Keratinocyte (primary cell): ENCODE measurements at regions not wholly inside any gene's neighbourhood (a gene's known extent, or its start where the extent isn't known, plus 50 kb on each side); places are given as distances from the start of the nearest gene placed in this dataset.
A peak's percentile ranks its signal among the peaks of the same experiment; 100 is the strongest.

Experiments
- DNase-seq: peaks from one replicate; pipeline ENCODE4 v3.0.0-alpha.2; 2011; ENCODE audit warnings: low read depth, missing footprints, low spot score
- FAIRE-seq: peaks from 2 replicates; lab custom pipeline; 2011; peaks lifted over from hg19 to GRCh38; lab: Jason Lieb, UNC
- H2AFZ ChIP-seq: 2 replicates; pipeline ENCODE4 v1.6.0; 2012; ENCODE audit warnings: low read length, control low read depth, inconsistent platforms; ENCODE audit not compliant: control insufficient read depth
- H3K27ac ChIP-seq: 2 replicates; pipeline ENCODE4 v1.5.1; 2011; ENCODE audit warnings: low read length; ENCODE audit not compliant: control insufficient read depth, insufficient read depth
- H3K27me3 ChIP-seq: 3 replicates; pipeline ENCODE4 v1.6.0; 2011; ENCODE audit warnings: low read length; ENCODE audit not compliant: control insufficient read depth, insufficient read depth; ENCODE audit errors: extremely low read depth
- H3K36me3 ChIP-seq, 2 experiments: 2 replicates in 1 of 2; 3 replicates in 1 of 2; pipeline ENCODE4 v1.5.1; 2011; ENCODE audit warnings: low read length in 2 of 2, mild to moderate bottlenecking in 1 of 2; ENCODE audit not compliant: control insufficient read depth in 2 of 2, insufficient read depth in 2 of 2; ENCODE audit errors: extremely low read depth in 1 of 2
- H3K4me1 ChIP-seq: 3 replicates; pipeline ENCODE4 v1.5.1; 2011; ENCODE audit warnings: low read length; ENCODE audit not compliant: control insufficient read depth, insufficient read depth; ENCODE audit errors: extremely low read depth
- H3K4me2 ChIP-seq: 3 replicates; pipeline ENCODE4 v1.6.0; 2011; ENCODE audit warnings: low read depth, low read length; ENCODE audit not compliant: control insufficient read depth, insufficient read depth; ENCODE audit errors: extremely low read depth
- H3K4me3 ChIP-seq, 3 experiments: fragments of 200-600 bp in 1 of 3; sonication (generic) in 1 of 3; 2 replicates in 2 of 3; 3 replicates in 1 of 3; pipeline ENCODE4 v1.5.1; 2011 to 2016; ENCODE audit warnings: low read length in 3 of 3, mild to moderate bottlenecking in 3 of 3, control low read depth in 2 of 3, inconsistent platforms in 1 of 3, low read depth in 1 of 3, mixed read lengths in 1 of 3, mixed run types in 1 of 3, moderate library complexity in 1 of 3; ENCODE audit not compliant: control insufficient read depth in 2 of 3, insufficient read depth in 2 of 3; ENCODE audit errors: extremely low read depth in 1 of 3
- H3K79me2 ChIP-seq: 2 replicates; pipeline ENCODE4 v1.6.0; 2012; ENCODE audit warnings: low read length; ENCODE audit not compliant: control insufficient read depth, insufficient read depth
- H3K9ac ChIP-seq: 3 replicates; pipeline ENCODE4 v1.6.0; 2011; ENCODE audit warnings: low read length; ENCODE audit not compliant: control insufficient read depth, insufficient read depth; ENCODE audit errors: extremely low read depth
- H3K9me1 ChIP-seq: 3 replicates; pipeline ENCODE4 v1.6.0; 2011; ENCODE audit warnings: low read length; ENCODE audit not compliant: control insufficient read depth, insufficient read depth; ENCODE audit errors: extremely low read depth
- H3K9me3 ChIP-seq: 2 replicates; pipeline ENCODE4 v1.5.1; 2012; ENCODE audit warnings: low read depth, low read length; ENCODE audit not compliant: control insufficient read depth
- H4K20me1 ChIP-seq: 3 replicates; pipeline ENCODE4 v1.6.0; 2011; ENCODE audit warnings: low read length; ENCODE audit not compliant: control insufficient read depth, insufficient read depth; ENCODE audit errors: extremely low read depth
- CTCF ChIP-seq, 3 experiments: IDR thresholded peaks in 1 of 3; conservative IDR thresholded peaks in 1 of 3; optimal IDR thresholded peaks in 1 of 3; 2 replicates in 2 of 3; 3 replicates in 1 of 3; pipeline versions ENCODE3 to v1.5.1; 2011; ENCODE audit warnings: low read length in 3 of 3, mild to moderate bottlenecking in 3 of 3, moderate library complexity in 2 of 3, control low read depth in 1 of 3, inconsistent platforms in 1 of 3; ENCODE audit not compliant: insufficient read depth in 2 of 3; ENCODE audit errors: extremely low read depth in 1 of 3
- EZH2 ChIP-seq: IDR thresholded peaks from one replicate; pipeline ENCODE4 v1.6.1; 2012; ENCODE audit warnings: inconsistent platforms, mild to moderate bottlenecking, low read length, moderate library complexity
- dilution Hi-C: fragments of 300-500 bp; cut with MboI; formaldehyde crosslinking; loops from one replicate; pipeline ENCODE4 v1.7.0; 2020; ENCODE audit warnings: low sequenced_read_pairs; ENCODE audit not compliant: extremely low pct_ligation_motif_present

DNA sequence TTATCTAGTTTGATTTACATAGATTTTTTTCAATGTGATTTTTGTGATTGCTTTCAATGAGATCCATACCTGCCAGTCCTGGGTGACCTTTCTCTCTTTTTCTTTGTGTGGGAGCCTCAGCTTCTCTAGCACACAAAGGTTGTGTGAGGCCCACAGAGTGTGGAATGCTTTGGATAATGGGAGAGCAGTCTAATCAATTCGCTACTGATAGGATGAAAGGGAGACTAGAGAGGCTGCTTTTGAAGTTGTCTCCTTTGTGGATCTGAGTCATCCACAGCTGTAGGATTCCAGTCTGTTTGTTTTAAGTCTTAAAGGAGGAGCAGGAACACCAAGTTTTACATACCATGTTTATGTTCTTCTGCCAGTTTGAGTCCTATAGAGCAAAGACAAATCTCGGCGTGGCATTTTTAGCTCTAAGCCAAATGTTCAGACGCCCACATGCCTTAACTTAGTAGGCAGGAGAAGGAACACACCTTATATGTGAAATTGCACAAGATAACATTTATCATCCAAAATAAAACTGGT is 330.0 kb downstream of the ARL4A start:
- peak overlapping the region; percentile 86 for H2AFZ ChIP-seq
- H3K9ac ChIP-seq: peak overlapping the region; percentile 42

DNA sequence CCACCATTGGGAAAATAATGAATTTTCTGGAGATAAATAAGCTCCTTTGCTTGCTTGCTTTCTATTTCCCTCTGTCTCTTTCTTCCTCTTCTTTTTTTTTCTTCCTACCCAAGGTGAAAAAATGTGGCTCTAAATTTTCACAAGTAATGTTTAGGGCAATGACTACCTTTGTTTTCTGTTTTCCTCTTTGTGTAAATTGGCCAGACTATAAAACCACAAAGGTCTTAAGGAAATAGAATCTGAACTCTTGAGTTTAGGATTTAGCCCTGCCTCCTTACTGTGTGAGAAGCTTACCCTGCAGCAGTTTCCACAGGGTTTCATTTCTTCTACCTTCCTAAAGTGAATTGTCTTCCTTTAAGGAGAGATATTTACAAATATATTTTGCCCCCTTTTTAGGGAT is 330.4 kb downstream of the ARL4A start:
- Histone ChIP-seq H3K9me1 (no peaks in the 10 kb centered on the region), H4K20me1 (no peaks in the 10 kb centered on the region), H3K4me3 (peak overlapping the region in 2 of 3 experiments; percentile 4 to 61), H3K9me3 (no peaks in the 10 kb centered on the region), H3K27ac (peak overlapping the region; percentile 70), H3K36me3 (no peaks in the 10 kb centered on the region), H3K4me2 (peak overlapping the region; percentile 86), H3K27me3 (no peaks in the 10 kb centered on the region), H2AFZ (peak overlapping the region; percentile 86), H3K4me1 (peaks cover 17% of the 10 kb centered on the region), H3K79me2 (no peaks in the 10 kb centered on the region), H3K9ac (peak overlapping the region; percentile 42)
- dilution Hi-C loops: no loop called here
- DNase-seq: no peak
- FAIRE-seq: no peak
- TF ChIP-seq CTCF (optimal IDR thresholded peaks at IDR 0.05 in 1 of 3, IDR thresholded peaks at IDR 0.05 in 1 of 3, conservative IDR thresholded peaks at IDR 0.05 in 1 of 3; ENCODE audit: extremely low read depth in 1 of 3, insufficient read depth in 2 of 3, low read length in 3 of 3) (no peak), EZH2 (no peak)

More for the DNA sequence above, 330.0 kb downstream of the ARL4A start:
- peak overlapping the region in 2 of 3 experiments; percentile 4 to 61 for H3K4me3 ChIP-seq
- no peaks in the 10 kb centered on the region for H3K36me3 ChIP-seq
- peaks cover 17% of the 10 kb centered on the region for H3K4me1 ChIP-seq
- no peak for TF ChIP-seq CTCF (optimal IDR thresholded peaks at IDR 0.05 in 1 of 3, IDR thresholded peaks at IDR 0.05 in 1 of 3, conservative IDR thresholded peaks at IDR 0.05 in 1 of 3; ENCODE audit: extremely low read depth in 1 of 3, insufficient read depth in 2 of 3, low read length in 3 of 3)
- no peak for TF ChIP-seq EZH2
- no peaks in the 10 kb centered on the region for H3K9me3 ChIP-seq
- dilution Hi-C loops: no loop called here
- FAIRE-seq (peak; percentile 94), DNase-seq (peak; percentile 21)
- no peaks in the 10 kb centered on the region for H3K9me1 ChIP-seq
- peak overlapping the region; percentile 86 for H3K4me2 ChIP-seq
- no peaks in the 10 kb centered on the region for H3K79me2 ChIP-seq
- no peaks in the 10 kb centered on the region for H3K27me3 ChIP-seq
- H4K20me1 ChIP-seq: no peaks in the 10 kb centered on the region
- H3K27ac ChIP-seq: peak overlapping the region; percentile 70
